ENCODE measurements at regions not wholly inside any gene's neighbourhood (a gene's known extent, or its start where the extent isn't known, plus 50 kb on each side); places are given as distances from the start of the nearest gene placed in this dataset.

- H3K9ac ChIP-seq (ENCODE audit: low read length) = no peak overlapping the region
- H3K9me3 ChIP-seq (ENCODE audit: low read length) = no peaks in the 10 kb centered on the region
- H2AFZ ChIP-seq (ENCODE audit: low read depth, low read length) = no peak overlapping the region
- no peaks in the 10 kb centered on the region for H3K79me2 ChIP-seq (replicated peaks; ENCODE audit: insufficient read depth, low read length)
- no peaks in the 10 kb centered on the region for H3K36me3 ChIP-seq (ENCODE audit: insufficient read depth, low read length)
- H3K9me2 ChIP-seq (ENCODE audit: insufficient read depth, low read length) = no peaks in the 10 kb centered on the region
- no peaks in the 10 kb centered on the region for H3K27me3 ChIP-seq (ENCODE audit: insufficient read depth, low read depth, low read length)
- H3K4me2 ChIP-seq (ENCODE audit: low read length) = no peak overlapping the region
- no peaks in the 10 kb centered on the region for H3F3A ChIP-seq (ENCODE audit: insufficient read depth, low read length, poor library complexity, severe bottlenecking)
- TF ChIP-seq SMC3 (conservative IDR thresholded peaks at IDR 0.05; ENCODE audit: poor library complexity) = no peak
- no peak for TF ChIP-seq POLR2AphosphoS5 (IDR thresholded peaks at IDR 0.05)
- TF ChIP-seq EP300 (conservative IDR thresholded peaks at IDR 0.05; ENCODE audit: poor library complexity, severe bottlenecking) = no peak
- no peak for TF ChIP-seq REST (IDR thresholded peaks at IDR 0.05; ENCODE audit: borderline replicate concordance)
- TF ChIP-seq CTCF (IDR thresholded peaks at IDR 0.05; ENCODE audit: poor library complexity, severe bottlenecking) = no peak
- no peak for TF ChIP-seq RAD21 (conservative IDR thresholded peaks at IDR 0.05)
- TF ChIP-seq EZH2 (IDR thresholded peaks at IDR 0.05; ENCODE audit: borderline replicate concordance, insufficient read depth, low read length, poor library complexity, severe bottlenecking) = no peak
- TF ChIP-seq MXI1 (conservative IDR thresholded peaks at IDR 0.05; ENCODE audit: poor library complexity, severe bottlenecking) = no peak
- TF ChIP-seq TAF1 (IDR thresholded peaks at IDR 0.05; ENCODE audit: low read depth) = no peak
- no peaks in the 10 kb centered on the region for H4K20me1 ChIP-seq (ENCODE audit: insufficient read depth)
- no peak overlapping the region for H3K4me3 ChIP-seq (ENCODE audit: low read length)
- no peak overlapping the region for H3K27ac ChIP-seq (ENCODE audit: low read length)
Measured at GRCh38 chr1:29664711-29665110, 428.4 kb downstream of the PTPRU start.

- H3K27ac ChIP-seq (ENCODE audit: low read length) = no peak overlapping the region
- no peaks in the 10 kb centered on the region for H3F3A ChIP-seq (ENCODE audit: insufficient read depth, low read length, poor library complexity, severe bottlenecking)
- no peaks in the 10 kb centered on the region for H3K36me3 ChIP-seq (ENCODE audit: insufficient read depth, low read length)
- no peak overlapping the region for H3K9ac ChIP-seq (ENCODE audit: low read length)
- H2AFZ ChIP-seq (ENCODE audit: low read depth, low read length) = no peak overlapping the region
- H3K4me2 ChIP-seq (ENCODE audit: low read length) = no peak overlapping the region
- no peaks in the 10 kb centered on the region for H3K9me2 ChIP-seq (ENCODE audit: insufficient read depth, low read length)
- no peaks in the 10 kb centered on the region for H3K27me3 ChIP-seq (ENCODE audit: insufficient read depth, low read depth, low read length)
- no peaks in the 10 kb centered on the region for H3K79me2 ChIP-seq (replicated peaks; ENCODE audit: insufficient read depth, low read length)
- no peaks in the 10 kb centered on the region for H4K20me1 ChIP-seq (ENCODE audit: insufficient read depth)
- H3K4me3 ChIP-seq (ENCODE audit: low read length) = no peak overlapping the region
- H3K9me3 ChIP-seq (ENCODE audit: low read length) = no peaks in the 10 kb centered on the region
- TF ChIP-seq MXI1 (conservative IDR thresholded peaks at IDR 0.05; ENCODE audit: poor library complexity, severe bottlenecking) = no peak
- no peak for TF ChIP-seq EP300 (conservative IDR thresholded peaks at IDR 0.05; ENCODE audit: poor library complexity, severe bottlenecking)
- TF ChIP-seq REST (IDR thresholded peaks at IDR 0.05; ENCODE audit: borderline replicate concordance) = no peak
- no peak for TF ChIP-seq RAD21 (conservative IDR thresholded peaks at IDR 0.05)
- TF ChIP-seq CTCF (IDR thresholded peaks at IDR 0.05; ENCODE audit: poor library complexity, severe bottlenecking) = no peak
- no peak for TF ChIP-seq POLR2AphosphoS5 (IDR thresholded peaks at IDR 0.05)
- TF ChIP-seq EZH2 (IDR thresholded peaks at IDR 0.05; ENCODE audit: borderline replicate concordance, insufficient read depth, low read length, poor library complexity, severe bottlenecking) = no peak
- TF ChIP-seq TAF1 (IDR thresholded peaks at IDR 0.05; ENCODE audit: low read depth) = no peak
- TF ChIP-seq SMC3 (conservative IDR thresholded peaks at IDR 0.05; ENCODE audit: poor library complexity) = no peak
Measured at GRCh38 chr1:29658688-29659087, 422.4 kb downstream of the PTPRU start.

All from neural cell (in vitro differentiated cells).